Activated CD4-positive, alpha-beta T cell treated with anti-CD3 and anti-CD28 coated beads, Interleukin-2, amount 10 ng/mL, durations not matched to agents 24 days and 14 days (primary cell): ENCODE measurements at regions not wholly inside any gene's neighbourhood (a gene's known extent, or its start where the extent isn't known, plus 50 kb on each side); places are given as distances from the start of the nearest gene placed in this dataset.

Experiments
- DNase-seq: peaks from one replicate; pipeline ENCODE4 v3.0.0; 2022
- H3K27ac Mint-ChIP-seq: one replicate; pipeline ENCODE4 v1.8.0; 2022; ENCODE audit warnings: mild to moderate bottlenecking, mixed read lengths
- H3K27me3 Mint-ChIP-seq: one replicate; pipeline ENCODE4 v1.8.0; 2022; ENCODE audit warnings: mixed read lengths
- H3K36me3 Mint-ChIP-seq: one replicate; pipeline ENCODE4 v1.8.0; 2022; ENCODE audit warnings: low read depth, mild to moderate bottlenecking, mixed read lengths
- H3K4me1 Mint-ChIP-seq: one replicate; pipeline ENCODE4 v1.8.0; 2021; ENCODE audit warnings: mixed read lengths
- H3K4me3 Mint-ChIP-seq: one replicate; pipeline ENCODE4 v1.8.0; 2022; ENCODE audit warnings: mild to moderate bottlenecking, moderate library complexity, mixed read lengths
- H3K9me3 Mint-ChIP-seq: one replicate; pipeline ENCODE4 v1.8.0; 2021; ENCODE audit warnings: mixed read lengths
- intact Hi-C: fragments of 100-400 bp; cut with micrococcal nuclease; formaldehyde crosslinking; loops from one replicate; pipeline ENCODE4 v1.15.1; 2023

- no peak overlapping the region for H3K4me3 Mint-ChIP-seq
Measured at GRCh38 chr7:114243646-114244045, 171.0 kb upstream of the FOXP2 start.

GRCh38 chr7:114242992-114243507 lies 171.6 kb upstream of the FOXP2 start:
- no peak overlapping the region for H3K27ac Mint-ChIP-seq
- intact Hi-C loops: no loop called here
- DNase-seq: no peak
- H3K4me1 Mint-ChIP-seq: no peaks in the 10 kb centered on the region
- no peaks in the 10 kb centered on the region for H3K27me3 Mint-ChIP-seq
- H3K9me3 Mint-ChIP-seq: no peaks in the 10 kb centered on the region
- no peak overlapping the region for H3K4me3 Mint-ChIP-seq
- H3K36me3 Mint-ChIP-seq: no peaks in the 10 kb centered on the region

More at GRCh38 chr7:114243646-114244045, 171.0 kb upstream of the FOXP2 start:
- Mint-ChIP-seq H3K9me3 (no peaks in the 10 kb centered on the region), H3K4me1 (no peaks in the 10 kb centered on the region), H3K36me3 (no peaks in the 10 kb centered on the region), H3K27ac (no peak overlapping the region), H3K27me3 (no peaks in the 10 kb centered on the region)
- DNase-seq: no peak
- intact Hi-C loops: no loop called here

- no peaks in the 10 kb centered on the region for H3K4me1 Mint-ChIP-seq
- no peaks in the 10 kb centered on the region for H3K27me3 Mint-ChIP-seq
- H3K27ac Mint-ChIP-seq: no peak overlapping the region
- no peak overlapping the region for H3K4me3 Mint-ChIP-seq
- no peaks in the 10 kb centered on the region for H3K9me3 Mint-ChIP-seq
- no peak for DNase-seq
- no peaks in the 10 kb centered on the region for H3K36me3 Mint-ChIP-seq
- intact Hi-C loops: no loop called here
Measured at GRCh38 chr7:114229246-114229645, 185.4 kb upstream of the FOXP2 start.

GRCh38 chr7:114225784-114226183 lies 188.8 kb upstream of the FOXP2 start:
- no peaks in the 10 kb centered on the region for H3K36me3 Mint-ChIP-seq

GRCh38 chr7:114218283-114218682 lies 196.3 kb upstream of the FOXP2 start:
- no peaks in the 10 kb centered on the region for H3K9me3 Mint-ChIP-seq
- DNase-seq: no peak
- no peak overlapping the region for H3K4me3 Mint-ChIP-seq
- no peaks in the 10 kb centered on the region for H3K27me3 Mint-ChIP-seq
- intact Hi-C loops: no loop called here
- no peaks in the 10 kb centered on the region for H3K4me1 Mint-ChIP-seq
- no peak overlapping the region for H3K27ac Mint-ChIP-seq
- no peaks in the 10 kb centered on the region for H3K36me3 Mint-ChIP-seq

More at GRCh38 chr7:114225784-114226183, 188.8 kb upstream of the FOXP2 start:
- H3K4me3 Mint-ChIP-seq: no peak overlapping the region
- DNase-seq: no peak
- H3K4me1 Mint-ChIP-seq: no peaks in the 10 kb centered on the region
- intact Hi-C loops: no loop called here
- no peaks in the 10 kb centered on the region for H3K9me3 Mint-ChIP-seq
- no peaks in the 10 kb centered on the region for H3K27me3 Mint-ChIP-seq
- no peak overlapping the region for H3K27ac Mint-ChIP-seq

GRCh38 chr7:114217026-114217806 lies 197.4 kb upstream of the FOXP2 start:
- no peak overlapping the region for H3K4me3 Mint-ChIP-seq
- no peaks in the 10 kb centered on the region for H3K9me3 Mint-ChIP-seq
- intact Hi-C loops: no loop called here
- H3K36me3 Mint-ChIP-seq: no peaks in the 10 kb centered on the region
- H3K27me3 Mint-ChIP-seq: no peaks in the 10 kb centered on the region
- DNase-seq: no peak
- H3K4me1 Mint-ChIP-seq: no peaks in the 10 kb centered on the region
- H3K27ac Mint-ChIP-seq: no peak overlapping the region

GRCh38 chr7:114214466-114214865 lies 200.1 kb upstream of the FOXP2 start:
- Mint-ChIP-seq H3K27ac (no peak overlapping the region), H3K4me1 (no peaks in the 10 kb centered on the region), H3K27me3 (no peaks in the 10 kb centered on the region), H3K4me3 (no peak overlapping the region), H3K36me3 (no peaks in the 10 kb centered on the region), H3K9me3 (no peaks in the 10 kb centered on the region)
- DNase-seq: no peak
- intact Hi-C loops: no loop called here

GRCh38 chr7:114212721-114213429 lies 201.7 kb upstream of the FOXP2 start:
- Mint-ChIP-seq H3K27me3 (no peaks in the 10 kb centered on the region), H3K36me3 (no peaks in the 10 kb centered on the region), H3K4me3 (no peak overlapping the region), H3K9me3 (no peaks in the 10 kb centered on the region), H3K27ac (no peak overlapping the region), H3K4me1 (no peaks in the 10 kb centered on the region)
- intact Hi-C loops: no loop called here
- no peak for DNase-seq

- Mint-ChIP-seq H3K4me1 (no peaks in the 10 kb centered on the region), H3K27ac (no peak overlapping the region), H3K27me3 (no peaks in the 10 kb centered on the region), H3K9me3 (no peaks in the 10 kb centered on the region), H3K4me3 (no peak overlapping the region), H3K36me3 (no peaks in the 10 kb centered on the region)
- no peak for DNase-seq
- intact Hi-C loops: no loop called here
Measured at GRCh38 chr7:114209968-114210367, 204.6 kb upstream of the FOXP2 start.

GRCh38 chr7:114206688-114207087 lies 207.9 kb upstream of the FOXP2 start:
- Mint-ChIP-seq H3K4me1 (no peaks in the 10 kb centered on the region), H3K4me3 (no peak overlapping the region), H3K27ac (no peak overlapping the region), H3K27me3 (no peaks in the 10 kb centered on the region), H3K9me3 (no peaks in the 10 kb centered on the region), H3K36me3 (no peaks in the 10 kb centered on the region)
- intact Hi-C loops: no loop called here
- no peak for DNase-seq

GRCh38 chr7:114196517-114196916 lies 218.1 kb upstream of the FOXP2 start:
- DNase-seq: no peak
- Mint-ChIP-seq H3K4me3 (no peak overlapping the region), H3K27me3 (no peaks in the 10 kb centered on the region), H3K9me3 (no peaks in the 10 kb centered on the region), H3K4me1 (no peaks in the 10 kb centered on the region), H3K36me3 (no peaks in the 10 kb centered on the region), H3K27ac (no peak overlapping the region)
- intact Hi-C loops: no loop called here

- Mint-ChIP-seq H3K27ac (no peak overlapping the region), H3K36me3 (no peaks in the 10 kb centered on the region), H3K27me3 (no peaks in the 10 kb centered on the region), H3K4me1 (no peaks in the 10 kb centered on the region), H3K4me3 (no peak overlapping the region), H3K9me3 (no peaks in the 10 kb centered on the region)
- intact Hi-C loops: no loop called here
- no peak for DNase-seq
Measured at GRCh38 chr7:114190387-114190786, 224.2 kb upstream of the FOXP2 start.

GRCh38 chr7:114183311-114184088 lies 231.1 kb upstream of the FOXP2 start:
- no peaks in the 10 kb centered on the region for H3K9me3 Mint-ChIP-seq
- no peak overlapping the region for H3K4me3 Mint-ChIP-seq
- DNase-seq: no peak
- no peaks in the 10 kb centered on the region for H3K27me3 Mint-ChIP-seq
- intact Hi-C loops: no loop called here
- H3K4me1 Mint-ChIP-seq: no peaks in the 10 kb centered on the region
- H3K27ac Mint-ChIP-seq: no peak overlapping the region
- H3K36me3 Mint-ChIP-seq: no peaks in the 10 kb centered on the region

GRCh38 chr7:114182837-114183236 lies 231.8 kb upstream of the FOXP2 start:
- Mint-ChIP-seq H3K27ac (no peak overlapping the region), H3K9me3 (no peaks in the 10 kb centered on the region), H3K4me1 (no peaks in the 10 kb centered on the region), H3K4me3 (no peak overlapping the region), H3K27me3 (no peaks in the 10 kb centered on the region), H3K36me3 (no peaks in the 10 kb centered on the region)
- DNase-seq: no peak
- intact Hi-C loops: no loop called here
